ENCODE measurements at regions not wholly inside any gene's neighbourhood (a gene's known extent, or its start where the extent isn't known, plus 50 kb on each side); places are given as distances from the start of the nearest gene placed in this dataset.

DNA sequence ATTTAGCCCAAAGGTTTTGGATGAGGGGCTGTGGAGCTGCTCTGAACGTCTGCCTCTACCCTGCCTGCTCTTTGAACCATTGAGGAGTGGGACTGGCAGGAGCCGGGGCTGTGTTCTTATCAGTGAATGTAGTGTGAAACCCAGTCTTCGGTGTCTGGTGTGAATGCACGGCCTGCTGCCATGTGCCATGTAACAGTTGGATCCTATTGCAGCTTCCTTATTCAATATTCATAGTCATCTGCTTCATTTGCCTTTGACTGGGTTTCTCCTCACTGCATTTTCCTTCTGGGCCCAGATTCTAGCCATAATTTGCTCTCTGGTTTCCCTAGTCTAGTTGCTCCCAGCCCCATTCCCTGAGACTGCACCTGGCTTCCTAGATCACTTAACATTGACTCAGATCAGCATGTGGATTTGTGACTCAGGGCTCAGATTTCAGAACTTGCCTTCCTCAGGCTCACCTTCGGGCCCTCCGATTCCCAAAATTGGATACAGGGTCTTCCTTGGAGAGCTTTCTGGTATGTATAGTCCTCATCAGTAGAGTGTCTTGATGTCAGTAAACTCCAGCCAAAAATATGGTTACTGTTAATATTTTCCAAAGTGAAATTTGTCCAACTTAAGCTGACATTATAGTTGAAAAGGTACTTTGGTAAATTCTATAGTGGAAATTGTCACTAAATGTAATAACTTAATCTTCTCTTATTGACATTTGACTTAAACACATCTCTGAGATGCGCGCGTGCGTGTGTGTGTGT lies 94.0 kb upstream of the DDIT4L start:
- H3K36me3 ChIP-seq (ENCODE audit: control insufficient read depth in 2 of 2, insufficient read depth in 2 of 2, low read length in 2 of 2) = no peaks in the 10 kb centered on the region
- H3K4me3 ChIP-seq (ENCODE audit: low read length in 2 of 2) = no peak overlapping the region
- no peak overlapping the region for H3K9ac ChIP-seq (ENCODE audit: low read length in 2 of 2)
- H3K27ac ChIP-seq (ENCODE audit: low read length) = no peak overlapping the region
- H3K27me3 ChIP-seq (ENCODE audit: control insufficient read depth in 1 of 2, insufficient read depth in 2 of 2, low read length in 2 of 2) = no peaks in the 10 kb centered on the region
- H3K4me1 ChIP-seq (ENCODE audit: control insufficient read depth, insufficient read depth, low read length) = no peaks in the 10 kb centered on the region
- H3K9me3 ChIP-seq (ENCODE audit: control insufficient read depth in 2 of 2, low read length in 2 of 2) = no peaks in the 10 kb centered on the region

DNA sequence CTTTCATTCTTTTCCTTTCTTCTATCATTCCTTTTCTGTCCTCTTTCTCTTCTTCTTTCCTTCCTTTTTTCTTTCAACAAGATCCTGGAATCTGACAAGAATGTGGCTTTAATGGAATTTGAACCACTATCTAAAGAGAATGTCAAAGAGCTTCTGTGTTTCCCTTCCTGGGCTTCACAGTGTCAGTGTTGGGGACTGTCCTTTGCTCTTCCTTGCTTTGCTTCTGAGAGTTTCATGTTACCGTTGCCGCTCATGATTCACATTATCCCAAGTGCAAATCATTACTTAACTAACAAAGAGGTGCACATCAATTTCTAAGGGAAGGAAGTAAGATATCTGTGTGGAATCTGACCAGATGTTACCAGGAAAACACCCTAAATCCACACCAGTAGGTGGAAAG lies 90.5 kb upstream of the DDIT4L start:
- H3K9ac ChIP-seq (ENCODE audit: low read length in 2 of 2) = no peak overlapping the region
- no peak overlapping the region for H3K27ac ChIP-seq (ENCODE audit: low read length)
- no peaks in the 10 kb centered on the region for H3K36me3 ChIP-seq (ENCODE audit: control insufficient read depth in 2 of 2, insufficient read depth in 2 of 2, low read length in 2 of 2)
- no peak overlapping the region for H3K4me3 ChIP-seq (ENCODE audit: low read length in 2 of 2)
- no peaks in the 10 kb centered on the region for H3K9me3 ChIP-seq (ENCODE audit: control insufficient read depth in 2 of 2, low read length in 2 of 2)
- no peaks in the 10 kb centered on the region for H3K4me1 ChIP-seq (ENCODE audit: control insufficient read depth, insufficient read depth, low read length)
- no peaks in the 10 kb centered on the region for H3K27me3 ChIP-seq (ENCODE audit: control insufficient read depth in 1 of 2, insufficient read depth in 2 of 2, low read length in 2 of 2)

DNA sequence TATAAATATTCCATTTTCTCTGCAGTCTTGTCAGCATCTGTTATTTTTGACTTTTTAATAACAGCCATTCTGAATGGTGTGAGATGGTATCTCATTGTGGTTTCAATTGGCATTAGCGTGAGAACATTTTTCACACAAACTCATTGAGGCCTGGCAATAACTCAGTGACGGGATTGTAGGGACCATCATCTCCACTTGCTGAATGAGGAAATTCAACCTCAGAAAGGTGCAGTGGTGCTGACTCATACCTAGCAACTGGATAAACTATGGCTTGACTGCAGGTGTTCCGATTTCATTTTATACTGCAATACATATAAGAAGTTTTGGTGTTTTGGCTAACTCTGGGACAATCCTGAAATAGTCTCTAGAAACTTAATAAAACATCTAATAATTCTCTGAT lies 88.3 kb upstream of the DDIT4L start:
- H3K9me3 ChIP-seq (ENCODE audit: control insufficient read depth in 2 of 2, low read length in 2 of 2) = no peaks in the 10 kb centered on the region
- no peaks in the 10 kb centered on the region for H3K27me3 ChIP-seq (ENCODE audit: control insufficient read depth in 1 of 2, insufficient read depth in 2 of 2, low read length in 2 of 2)
- H3K4me3 ChIP-seq (ENCODE audit: low read length in 2 of 2) = no peak overlapping the region
- no peaks in the 10 kb centered on the region for H3K4me1 ChIP-seq (ENCODE audit: control insufficient read depth, insufficient read depth, low read length)
- no peak overlapping the region for H3K27ac ChIP-seq (ENCODE audit: low read length)
- no peaks in the 10 kb centered on the region for H3K36me3 ChIP-seq (ENCODE audit: control insufficient read depth in 2 of 2, insufficient read depth in 2 of 2, low read length in 2 of 2)
- no peak overlapping the region for H3K9ac ChIP-seq (ENCODE audit: low read length in 2 of 2)

DNA sequence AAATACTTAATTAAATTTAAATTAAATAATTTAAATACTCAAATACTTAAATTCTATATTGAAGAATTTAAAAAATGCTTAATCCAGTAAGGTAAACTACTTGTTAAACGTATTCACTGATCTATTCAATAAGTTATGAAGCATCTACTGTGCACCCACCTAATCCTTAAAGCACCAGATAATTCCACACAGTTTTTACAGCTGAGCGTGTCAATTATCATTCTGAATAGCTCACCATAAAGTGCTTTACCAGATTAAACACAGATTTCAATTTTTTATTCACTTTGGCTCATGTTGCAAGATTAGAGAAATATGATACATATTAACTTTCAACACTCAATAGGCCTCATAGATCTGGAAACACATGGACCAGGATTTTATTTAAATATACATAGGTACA lies 79.2 kb upstream of the DDIT4L start:
- no peaks in the 10 kb centered on the region for H3K36me3 ChIP-seq (ENCODE audit: control insufficient read depth in 2 of 2, insufficient read depth in 2 of 2, low read length in 2 of 2)
- no peak overlapping the region for H3K4me3 ChIP-seq (ENCODE audit: low read length in 2 of 2)
- no peak overlapping the region for H3K9ac ChIP-seq (ENCODE audit: low read length in 2 of 2)
- no peaks in the 10 kb centered on the region for H3K27me3 ChIP-seq (ENCODE audit: control insufficient read depth in 1 of 2, insufficient read depth in 2 of 2, low read length in 2 of 2)
- no peaks in the 10 kb centered on the region for H3K4me1 ChIP-seq (ENCODE audit: control insufficient read depth, insufficient read depth, low read length)
- no peak overlapping the region for H3K27ac ChIP-seq (ENCODE audit: low read length)
- no peaks in the 10 kb centered on the region for H3K9me3 ChIP-seq (ENCODE audit: control insufficient read depth in 2 of 2, low read length in 2 of 2)

DNA sequence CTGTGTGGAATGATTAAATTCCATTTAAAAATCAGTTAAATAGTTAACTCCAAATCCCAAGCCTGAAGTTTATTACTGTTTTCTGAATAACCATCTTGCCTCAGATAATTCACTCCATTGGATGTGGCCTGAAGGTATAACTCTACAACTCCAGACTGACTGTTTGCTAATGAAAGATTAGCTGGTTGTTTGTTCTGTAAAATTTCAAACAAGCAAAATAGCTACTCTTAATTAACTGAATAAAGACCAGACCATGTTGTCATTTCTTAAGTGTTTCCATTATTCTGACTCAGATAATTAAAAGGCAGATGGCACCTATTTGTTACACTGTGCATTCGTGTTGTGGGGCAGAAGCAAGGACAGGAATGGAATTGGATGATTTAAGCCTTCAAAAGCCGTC lies 78.5 kb upstream of the DDIT4L start:
- Histone ChIP-seq H3K27me3 (ENCODE audit: control insufficient read depth in 1 of 2, insufficient read depth in 2 of 2, low read length in 2 of 2) (no peaks in the 10 kb centered on the region), H3K27ac (ENCODE audit: low read length) (no peak overlapping the region), H3K9me3 (ENCODE audit: control insufficient read depth in 2 of 2, low read length in 2 of 2) (no peaks in the 10 kb centered on the region), H3K4me3 (ENCODE audit: low read length in 2 of 2) (no peak overlapping the region), H3K4me1 (ENCODE audit: control insufficient read depth, insufficient read depth, low read length) (no peaks in the 10 kb centered on the region), H3K9ac (ENCODE audit: low read length in 2 of 2) (no peak overlapping the region), H3K36me3 (ENCODE audit: control insufficient read depth in 2 of 2, insufficient read depth in 2 of 2, low read length in 2 of 2) (no peaks in the 10 kb centered on the region)

DNA sequence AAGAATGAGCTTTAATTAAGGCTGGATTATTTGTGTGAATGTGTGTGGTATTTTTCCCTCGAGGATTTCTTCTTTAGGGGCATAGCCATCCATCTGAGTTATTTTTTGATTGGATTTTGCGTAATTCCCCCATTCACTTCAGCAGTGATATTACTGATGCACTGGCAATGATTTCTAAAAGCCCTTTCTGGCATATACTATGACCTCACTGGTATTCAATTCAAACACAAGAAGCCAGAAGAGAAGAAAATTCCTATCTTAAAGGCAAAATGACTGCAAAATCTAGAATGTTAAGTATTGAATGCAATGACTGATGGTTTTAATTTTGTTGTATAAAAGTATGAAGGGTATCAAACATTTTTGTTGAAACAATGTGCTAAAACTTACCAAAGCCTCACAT lies 71.1 kb upstream of the DDIT4L start:
- H3K4me1 ChIP-seq (ENCODE audit: control insufficient read depth, insufficient read depth, low read length) = no peaks in the 10 kb centered on the region
- H3K36me3 ChIP-seq (ENCODE audit: control insufficient read depth in 2 of 2, insufficient read depth in 2 of 2, low read length in 2 of 2) = no peaks in the 10 kb centered on the region
- no peaks in the 10 kb centered on the region for H3K9me3 ChIP-seq (ENCODE audit: control insufficient read depth in 2 of 2, low read length in 2 of 2)
- H3K27me3 ChIP-seq (ENCODE audit: control insufficient read depth in 1 of 2, insufficient read depth in 2 of 2, low read length in 2 of 2) = no peaks in the 10 kb centered on the region
- H3K9ac ChIP-seq (ENCODE audit: low read length in 2 of 2) = no peak overlapping the region
- H3K4me3 ChIP-seq (ENCODE audit: low read length in 2 of 2) = no peak overlapping the region
- no peak overlapping the region for H3K27ac ChIP-seq (ENCODE audit: low read length)

DNA sequence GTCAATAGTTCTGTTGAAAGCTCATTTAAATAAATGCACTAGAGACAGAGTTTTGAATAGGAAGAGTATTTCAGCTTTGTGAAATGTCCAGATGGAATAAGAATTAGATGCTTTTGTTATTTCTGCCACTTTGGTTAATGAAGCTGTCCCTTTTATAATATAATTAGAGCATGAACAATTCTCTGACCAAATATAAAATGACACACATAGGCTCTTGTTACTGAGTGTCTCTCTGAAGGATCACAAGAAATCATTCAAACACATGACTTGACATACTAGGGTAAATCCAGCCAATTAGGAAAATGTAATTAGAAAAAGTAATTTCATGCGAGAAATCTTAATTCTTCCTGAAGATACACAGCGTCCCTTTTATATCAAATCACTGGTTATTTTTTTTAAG lies 68.4 kb upstream of the DDIT4L start:
- Histone ChIP-seq H3K9me3 (ENCODE audit: control insufficient read depth in 2 of 2, low read length in 2 of 2) (no peaks in the 10 kb centered on the region), H3K4me1 (ENCODE audit: control insufficient read depth, insufficient read depth, low read length) (no peaks in the 10 kb centered on the region), H3K9ac (ENCODE audit: low read length in 2 of 2) (no peak overlapping the region), H3K36me3 (ENCODE audit: control insufficient read depth in 2 of 2, insufficient read depth in 2 of 2, low read length in 2 of 2) (no peaks in the 10 kb centered on the region), H3K4me3 (ENCODE audit: low read length in 2 of 2) (no peak overlapping the region), H3K27me3 (ENCODE audit: control insufficient read depth in 1 of 2, insufficient read depth in 2 of 2, low read length in 2 of 2) (no peaks in the 10 kb centered on the region), H3K27ac (ENCODE audit: low read length) (no peak overlapping the region)

DNA sequence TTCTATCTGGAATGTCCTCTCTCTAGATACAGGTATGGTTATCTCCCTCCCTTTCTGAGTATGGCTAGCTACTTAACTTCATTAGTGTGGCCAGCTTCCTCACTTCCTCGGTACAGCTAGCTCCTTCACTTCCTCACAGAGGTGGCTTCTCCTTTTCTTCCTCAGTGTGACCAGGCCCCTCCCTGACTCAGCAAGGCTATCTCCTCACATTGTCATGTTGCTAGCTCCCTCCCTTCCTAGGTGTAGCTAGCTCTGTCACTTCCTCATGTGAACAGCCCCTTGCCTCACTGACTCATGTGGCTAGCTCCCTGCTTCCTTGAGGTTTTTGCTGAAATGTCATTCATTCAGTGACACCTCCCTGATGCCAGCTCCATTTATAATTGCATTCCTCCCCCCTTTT lies 67.3 kb upstream of the DDIT4L start:
- no peaks in the 10 kb centered on the region for H3K27me3 ChIP-seq (ENCODE audit: control insufficient read depth in 1 of 2, insufficient read depth in 2 of 2, low read length in 2 of 2)
- no peak overlapping the region for H3K27ac ChIP-seq (ENCODE audit: low read length)
- H3K36me3 ChIP-seq (ENCODE audit: control insufficient read depth in 2 of 2, insufficient read depth in 2 of 2, low read length in 2 of 2) = no peaks in the 10 kb centered on the region
- H3K4me1 ChIP-seq (ENCODE audit: control insufficient read depth, insufficient read depth, low read length) = no peaks in the 10 kb centered on the region
- H3K9me3 ChIP-seq (ENCODE audit: control insufficient read depth in 2 of 2, low read length in 2 of 2) = no peaks in the 10 kb centered on the region
- H3K4me3 ChIP-seq (ENCODE audit: low read length in 2 of 2) = no peak overlapping the region
- H3K9ac ChIP-seq (ENCODE audit: low read length in 2 of 2) = no peak overlapping the region

DNA sequence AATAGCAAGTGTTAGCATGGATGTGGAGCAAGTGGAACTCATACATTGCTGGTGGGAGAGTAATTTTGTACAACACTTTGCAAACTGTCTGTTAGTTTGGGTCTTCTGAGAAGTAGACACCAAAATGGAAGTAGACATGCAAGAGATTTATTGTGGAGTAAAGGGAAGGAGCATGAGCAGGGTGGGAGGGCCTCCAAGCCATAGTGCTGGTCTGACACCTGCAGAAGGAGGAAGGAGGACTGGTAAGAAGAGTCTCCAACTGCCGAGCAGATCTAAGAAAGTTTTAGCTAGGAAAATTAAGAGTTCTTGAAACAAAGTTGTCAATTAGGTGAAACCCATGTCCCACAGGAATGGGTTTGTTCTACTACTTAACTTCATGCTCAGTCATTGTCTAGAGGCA lies 64.0 kb upstream of the DDIT4L start:
- Histone ChIP-seq H3K36me3 (ENCODE audit: control insufficient read depth in 2 of 2, insufficient read depth in 2 of 2, low read length in 2 of 2) (no peaks in the 10 kb centered on the region), H3K4me3 (ENCODE audit: low read length in 2 of 2) (no peak overlapping the region), H3K27me3 (ENCODE audit: control insufficient read depth in 1 of 2, insufficient read depth in 2 of 2, low read length in 2 of 2) (no peaks in the 10 kb centered on the region), H3K9me3 (ENCODE audit: control insufficient read depth in 2 of 2, low read length in 2 of 2) (no peaks in the 10 kb centered on the region), H3K4me1 (ENCODE audit: control insufficient read depth, insufficient read depth, low read length) (no peaks in the 10 kb centered on the region), H3K9ac (ENCODE audit: low read length in 2 of 2) (no peak overlapping the region), H3K27ac (ENCODE audit: low read length) (no peak overlapping the region)

DNA sequence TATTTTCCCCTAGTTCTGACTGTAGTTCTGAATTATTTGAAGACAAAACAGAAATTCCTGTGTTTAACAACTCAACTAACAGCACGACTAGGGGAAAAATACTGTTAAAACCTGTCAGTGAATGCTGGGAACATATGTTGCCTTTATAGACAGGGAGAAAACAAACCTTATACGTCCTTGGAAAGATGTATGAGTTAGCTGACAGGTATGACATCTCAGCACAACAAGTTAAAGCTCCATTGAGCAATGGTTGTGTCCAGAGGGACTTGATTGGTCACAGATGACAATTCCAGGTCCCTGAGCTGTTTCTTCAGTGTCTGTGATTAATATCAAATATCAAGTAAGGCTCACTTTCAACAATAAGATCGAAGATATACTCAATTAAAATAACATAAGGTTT lies 58.2 kb upstream of the DDIT4L start:
- no peaks in the 10 kb centered on the region for H3K36me3 ChIP-seq (ENCODE audit: control insufficient read depth in 2 of 2, insufficient read depth in 2 of 2, low read length in 2 of 2)
- no peaks in the 10 kb centered on the region for H3K9me3 ChIP-seq (ENCODE audit: control insufficient read depth in 2 of 2, low read length in 2 of 2)
- H3K4me3 ChIP-seq (ENCODE audit: low read length in 2 of 2) = no peak overlapping the region
- no peaks in the 10 kb centered on the region for H3K4me1 ChIP-seq (ENCODE audit: control insufficient read depth, insufficient read depth, low read length)
- H3K9ac ChIP-seq (ENCODE audit: low read length in 2 of 2) = no peak overlapping the region
- H3K27me3 ChIP-seq (ENCODE audit: control insufficient read depth in 1 of 2, insufficient read depth in 2 of 2, low read length in 2 of 2) = no peaks in the 10 kb centered on the region
- no peak overlapping the region for H3K27ac ChIP-seq (ENCODE audit: low read length)

DNA sequence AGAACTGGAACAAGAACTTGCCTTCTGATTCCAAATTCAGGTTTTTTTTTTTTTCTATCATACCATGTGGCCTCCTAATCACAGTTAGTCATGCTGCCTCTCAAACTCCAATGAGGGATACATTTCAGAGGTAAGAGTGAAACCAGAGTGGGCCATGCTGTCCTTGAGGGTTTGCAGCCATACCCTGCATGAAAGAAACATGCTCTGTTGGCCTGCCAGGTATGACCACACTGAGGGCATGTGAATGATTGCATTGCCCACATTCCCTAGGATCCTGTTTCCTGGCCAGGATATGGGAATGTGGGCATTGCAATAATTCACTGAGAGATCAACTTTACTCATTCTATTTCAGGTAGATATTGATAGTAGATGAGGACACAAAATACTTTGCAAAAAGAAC lies 56.4 kb upstream of the DDIT4L start:
- no peaks in the 10 kb centered on the region for H3K9me3 ChIP-seq (ENCODE audit: control insufficient read depth in 2 of 2, low read length in 2 of 2)
- no peak overlapping the region for H3K4me3 ChIP-seq (ENCODE audit: low read length in 2 of 2)
- no peak overlapping the region for H3K27ac ChIP-seq (ENCODE audit: low read length)
- no peaks in the 10 kb centered on the region for H3K36me3 ChIP-seq (ENCODE audit: control insufficient read depth in 2 of 2, insufficient read depth in 2 of 2, low read length in 2 of 2)
- no peak overlapping the region for H3K9ac ChIP-seq (ENCODE audit: low read length in 2 of 2)
- no peaks in the 10 kb centered on the region for H3K27me3 ChIP-seq (ENCODE audit: control insufficient read depth in 1 of 2, insufficient read depth in 2 of 2, low read length in 2 of 2)
- no peaks in the 10 kb centered on the region for H3K4me1 ChIP-seq (ENCODE audit: control insufficient read depth, insufficient read depth, low read length)

All from stomach smooth muscle (tissue), 2 donors.